ENCODE measurements at regions not wholly inside any gene's neighbourhood (a gene's known extent, or its start where the extent isn't known, plus 50 kb on each side); places are given as distances from the start of the nearest gene placed in this dataset.
"Not testable (repeated sequence)": the region's sequence is repeated elsewhere in the genome, so short reads cannot be mapped to it uniquely, and the experiment has no call there.

DNA sequence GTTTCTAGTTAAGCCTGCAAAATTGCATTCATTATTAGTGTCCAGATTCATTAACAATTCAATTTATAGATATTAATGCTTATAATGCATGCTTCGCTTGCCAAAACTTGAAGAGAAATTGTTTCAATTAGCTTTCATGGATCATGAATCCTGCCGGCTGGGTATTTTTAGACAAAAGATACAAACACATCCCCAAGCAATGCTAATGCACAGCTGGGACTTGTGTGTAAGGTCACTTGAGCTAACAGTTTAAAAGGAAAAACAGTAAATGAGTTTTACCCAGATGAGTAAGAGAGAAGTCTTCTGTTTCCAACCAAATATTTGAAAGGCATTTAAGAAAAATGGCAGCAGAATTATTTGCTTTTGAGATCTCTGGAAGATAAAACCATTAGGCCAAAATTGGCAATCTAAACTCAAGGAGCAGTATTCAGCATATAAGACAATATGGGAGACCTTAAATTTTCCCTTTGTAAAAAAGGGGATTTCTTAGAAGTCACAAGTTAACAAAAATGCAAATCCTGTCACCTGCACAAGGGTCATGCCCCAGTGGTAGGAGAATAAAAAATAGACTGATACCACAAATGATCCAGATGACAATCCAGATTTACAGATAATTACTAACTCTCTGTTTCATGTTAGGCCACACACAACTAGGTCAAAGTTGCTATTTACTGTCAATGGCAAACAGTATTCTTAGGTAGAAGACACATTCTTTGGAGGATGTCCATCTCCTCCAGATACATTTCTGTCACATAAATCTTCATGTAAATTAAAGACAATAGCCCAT, 418.4 kb upstream of the PMFBP1 start:
- no peak for DNase-seq

DNA sequence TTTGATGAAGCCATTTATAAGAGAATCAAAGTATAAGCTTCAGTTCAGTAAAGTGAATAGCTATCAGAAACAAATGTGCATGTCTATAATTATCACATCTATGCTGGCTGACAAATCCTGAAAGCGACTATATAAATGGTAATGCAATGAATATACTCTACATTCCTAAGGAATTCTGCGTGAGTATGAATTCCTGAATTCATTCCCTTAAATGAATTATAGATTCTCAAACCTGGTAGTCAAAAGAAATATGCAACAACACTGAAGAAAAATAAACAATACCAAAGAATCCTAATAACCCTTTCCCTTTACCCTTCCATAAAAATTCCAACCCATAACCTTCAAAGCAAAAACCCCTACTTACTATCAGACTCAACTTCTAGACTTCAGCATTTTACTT, 416.6 kb upstream of the PMFBP1 start:
- DNase-seq, result no peak

DNA sequence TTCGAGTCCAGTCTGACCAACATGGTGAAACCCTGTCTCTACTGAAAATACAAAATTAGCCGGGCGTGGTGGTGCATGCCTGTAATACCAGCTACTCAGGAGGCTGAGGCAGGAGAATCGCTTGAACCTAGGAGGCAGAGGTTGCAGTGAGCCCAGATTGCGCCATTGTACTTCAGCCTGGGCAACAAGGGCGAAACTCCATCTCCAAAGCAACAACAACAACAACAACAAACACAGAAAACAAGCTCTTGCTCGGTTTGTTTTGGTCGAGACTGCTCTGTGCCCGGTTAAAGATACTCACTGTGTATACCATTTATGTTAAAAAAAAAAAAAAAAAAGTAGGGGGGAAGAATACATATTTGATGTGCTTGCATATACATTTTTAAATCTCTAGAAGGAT, 406.1 kb upstream of the PMFBP1 start:
- not testable (repeated sequence) for DNase-seq

DNA sequence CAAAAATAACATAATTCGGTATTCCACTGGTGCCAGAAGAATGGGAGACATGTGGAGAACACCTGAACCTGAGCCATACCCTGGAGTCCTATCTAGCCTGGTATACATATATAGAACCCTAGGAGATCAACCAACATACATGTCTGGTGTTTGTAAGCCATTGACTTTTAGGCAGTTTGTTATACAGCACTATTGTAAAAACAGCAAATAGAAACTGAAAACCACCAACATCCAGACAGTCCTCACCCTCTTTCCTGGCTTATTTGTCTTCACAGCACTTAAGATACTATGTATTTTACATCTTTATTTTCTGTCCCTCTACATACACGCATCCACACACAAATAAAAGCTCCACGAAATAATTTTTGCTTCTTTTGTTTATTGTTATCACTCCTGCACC, 404.2 kb upstream of the PMFBP1 start:
- no peak for DNase-seq

DNA sequence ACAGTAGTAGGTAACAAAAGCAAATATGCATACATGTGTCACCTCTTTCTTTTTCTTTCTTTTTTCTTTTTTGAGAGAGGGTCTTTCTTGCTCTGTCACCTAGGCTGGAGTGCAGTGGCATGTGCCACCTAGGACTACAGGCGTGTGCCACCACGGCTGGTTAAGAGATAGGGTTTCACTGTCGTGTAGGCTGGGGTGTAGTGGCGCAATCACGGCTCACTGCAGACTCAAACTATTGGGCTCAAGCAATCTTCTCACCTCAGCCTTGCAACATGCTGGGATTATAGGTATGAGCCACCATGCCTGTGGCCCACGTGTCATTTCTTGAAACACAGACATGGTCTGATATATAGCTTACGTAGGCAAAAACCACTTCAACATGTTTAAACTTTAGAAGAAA, 397.7 kb upstream of the PMFBP1 start:
- no peak for DNase-seq

DNA sequence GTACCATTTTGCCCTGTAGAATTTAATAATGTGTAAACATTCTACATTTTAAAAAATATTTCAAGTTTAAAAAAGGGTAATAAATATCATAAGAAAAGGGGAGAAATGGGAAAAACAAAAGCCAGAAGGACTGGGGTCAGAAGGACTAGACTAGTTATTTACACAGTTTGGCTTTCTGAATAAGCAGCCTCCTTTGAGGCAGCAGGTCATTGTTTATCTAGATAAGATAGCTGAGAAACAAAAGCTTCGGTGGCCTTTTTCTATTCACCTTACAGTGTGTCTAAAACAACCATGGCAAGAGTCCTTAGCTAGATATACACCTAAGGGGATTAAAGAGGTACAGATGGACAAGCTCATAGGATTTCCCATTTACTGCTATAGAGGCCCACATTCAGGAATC, 396.5 kb upstream of the PMFBP1 start:
- DNase-seq, result no peak

DNA sequence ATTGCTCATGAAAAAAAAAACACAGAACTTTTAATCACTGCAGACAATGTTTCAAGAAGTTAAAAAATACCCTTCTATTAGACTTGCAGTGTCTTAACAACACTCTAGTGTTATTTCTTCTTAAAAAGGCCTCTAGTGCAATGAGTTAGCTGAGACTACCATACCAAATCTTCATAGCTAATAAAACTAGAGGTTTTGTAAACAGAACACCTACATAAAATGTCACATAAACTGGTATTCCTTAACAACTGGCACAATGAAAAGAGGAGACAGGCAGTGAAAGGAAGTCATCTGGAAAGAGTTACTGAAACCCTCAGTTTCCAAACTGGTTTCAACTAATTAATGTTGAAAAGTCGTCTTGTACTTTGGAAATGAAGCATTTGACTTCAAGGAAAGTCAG, 394.2 kb upstream of the PMFBP1 start:
- DNase-seq, result no peak

DNA sequence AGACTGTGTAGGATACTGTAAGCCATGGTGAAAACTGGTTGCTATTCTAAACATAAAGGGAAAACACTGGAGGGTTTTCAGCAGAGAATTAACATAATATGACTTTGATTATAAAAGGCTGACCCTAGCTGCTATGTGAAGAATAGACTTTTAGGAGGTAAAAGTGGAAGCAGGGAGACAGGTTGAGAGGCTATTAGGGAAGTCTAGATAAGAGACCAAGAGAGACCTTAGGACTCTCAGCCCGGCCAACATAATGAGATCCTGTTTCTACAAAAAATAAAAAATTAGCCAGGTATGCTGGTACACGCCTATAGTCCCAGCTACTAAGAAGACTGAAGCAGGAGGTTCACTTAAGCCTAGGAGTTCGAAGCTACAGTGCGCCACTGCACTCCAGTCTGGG, 393.2 kb upstream of the PMFBP1 start:
- no peak for DNase-seq

DNA sequence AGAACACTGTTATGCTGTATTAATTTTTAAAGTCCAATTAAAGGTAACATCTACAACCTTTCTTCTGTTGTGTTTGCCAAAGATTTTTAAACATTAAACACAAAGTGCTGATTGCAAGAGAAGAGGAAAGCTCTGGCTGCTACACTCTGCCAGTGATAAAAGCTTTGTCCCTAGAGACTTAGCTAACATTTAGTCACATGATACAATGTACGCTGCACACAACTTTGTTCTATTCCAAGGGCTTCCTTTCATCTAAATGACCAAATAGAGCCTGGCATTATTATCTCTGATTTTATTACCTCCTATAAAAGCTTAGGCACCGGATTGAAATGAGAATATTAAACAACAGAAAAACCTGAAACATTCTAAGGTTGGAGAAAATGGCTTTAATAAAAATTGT, 388.7 kb upstream of the PMFBP1 start:
- no peak for DNase-seq

DNA sequence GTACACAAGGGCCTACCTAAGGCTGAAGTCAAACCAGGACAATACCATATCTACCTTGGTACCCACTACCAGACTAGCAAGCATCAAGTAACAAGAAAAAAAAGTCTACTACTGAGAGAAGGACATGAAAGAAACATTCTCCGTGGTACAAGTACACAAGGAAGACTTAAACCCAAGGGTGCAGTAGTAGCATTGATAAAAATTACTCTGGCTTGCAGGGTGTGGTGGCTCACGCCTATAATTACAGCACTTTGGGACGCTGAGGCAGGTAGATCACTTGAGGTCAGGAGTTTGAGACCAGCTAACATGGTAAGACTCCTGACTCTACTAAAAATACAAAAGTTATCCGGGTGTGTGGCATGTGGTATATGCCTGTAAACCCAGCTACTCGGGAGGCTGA, 386.5 kb upstream of the PMFBP1 start:
- DNase-seq, result no peak

DNA sequence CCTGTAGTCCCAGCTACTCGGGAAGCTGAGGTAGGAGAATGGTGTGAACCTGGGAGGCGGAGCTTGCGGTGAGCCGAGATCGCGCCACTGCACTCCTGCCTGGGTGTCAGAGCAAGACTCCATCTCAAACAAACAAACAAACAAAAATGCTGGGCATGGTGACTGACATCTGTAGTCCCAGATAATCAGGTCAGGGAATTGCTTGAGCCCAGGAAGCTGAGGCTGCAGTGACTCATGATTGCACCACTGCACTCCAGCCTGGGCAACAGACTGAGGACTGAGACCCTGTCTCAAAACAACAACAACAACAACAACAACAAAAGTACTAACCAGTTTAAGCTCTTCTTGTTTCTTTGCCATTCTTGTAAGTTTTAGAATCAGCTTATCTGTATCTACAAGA, 383.0 kb upstream of the PMFBP1 start:
- DNase-seq, result peak in 1 of 2 experiments; percentile 56

DNA sequence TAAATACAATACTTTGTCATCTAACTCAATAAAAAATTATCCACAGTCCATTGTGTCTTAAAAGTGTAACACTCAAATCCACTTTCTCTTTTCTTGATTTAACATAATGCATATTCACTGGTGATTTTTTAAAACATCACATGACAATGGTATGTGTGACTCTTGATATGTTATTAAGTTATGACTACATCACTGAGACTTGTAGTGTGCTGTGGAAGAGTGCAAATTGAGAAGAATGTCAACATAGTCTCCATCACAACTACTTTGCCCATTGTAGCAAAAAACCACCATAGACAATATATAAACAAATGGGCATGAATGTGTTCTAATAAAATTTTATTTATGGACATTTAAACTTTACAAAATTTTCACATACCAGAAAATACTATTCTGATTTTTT, 380.7 kb upstream of the PMFBP1 start:
- DNase-seq, result no peak

DNA sequence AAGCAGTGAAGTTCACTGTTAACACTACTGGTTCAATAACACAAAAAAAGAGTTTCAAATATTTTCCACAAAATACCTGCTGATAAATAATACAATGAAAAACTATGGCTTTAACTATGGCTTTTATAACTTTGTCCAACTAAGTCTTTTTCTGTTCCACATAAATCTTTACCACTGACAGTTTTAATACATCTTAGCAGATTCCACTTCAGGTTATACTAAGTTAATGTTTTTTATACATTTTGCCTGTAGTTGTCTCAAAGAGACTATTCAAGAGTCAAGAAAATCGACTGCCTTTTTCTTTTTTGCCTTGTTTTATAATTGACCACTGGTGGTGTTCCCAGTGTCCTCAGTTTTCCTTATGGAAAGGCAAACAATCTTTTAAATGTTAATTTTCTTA, 379.7 kb upstream of the PMFBP1 start:
- no peak for DNase-seq

DNA sequence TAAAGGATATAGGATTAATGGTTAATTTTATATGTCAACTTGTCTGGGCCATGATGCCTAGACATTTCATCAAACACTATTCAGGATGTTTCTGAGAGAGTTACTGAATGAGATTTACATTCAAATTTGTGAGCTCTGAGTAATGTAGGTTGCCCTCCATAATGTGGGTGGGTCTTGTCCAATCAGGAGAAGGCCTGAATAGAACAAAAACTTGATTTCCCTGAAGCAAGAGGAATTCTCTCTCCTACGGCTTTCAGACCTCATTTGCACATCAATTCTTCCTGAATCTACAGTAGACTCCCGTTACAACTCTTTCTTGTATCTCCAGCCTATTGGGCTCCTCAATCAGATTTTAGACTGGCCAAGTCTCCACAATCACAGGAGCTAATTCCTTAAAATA, 377.9 kb upstream of the PMFBP1 start:
- DNase-seq, result no peak

DNA sequence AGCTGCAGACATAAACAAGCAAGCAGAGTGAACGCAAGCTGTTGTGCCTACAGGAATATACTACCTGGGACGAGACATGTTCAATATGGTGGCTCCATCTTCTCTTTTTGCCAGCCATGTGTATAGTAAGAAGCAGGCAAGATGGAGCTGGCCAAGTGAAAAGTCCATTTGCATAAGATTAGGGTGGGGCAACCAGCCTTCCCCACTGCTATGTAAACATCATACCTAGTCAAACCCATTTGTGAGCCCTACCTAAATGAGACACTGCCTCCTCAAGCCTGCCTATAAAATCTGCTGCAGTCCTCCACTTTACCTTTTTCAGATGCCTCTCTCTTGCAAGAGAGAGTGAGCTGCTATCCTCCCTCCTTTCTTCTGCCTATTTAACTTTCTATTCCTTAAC, 370.1 kb upstream of the PMFBP1 start:
- DNase-seq, result no peak

DNA sequence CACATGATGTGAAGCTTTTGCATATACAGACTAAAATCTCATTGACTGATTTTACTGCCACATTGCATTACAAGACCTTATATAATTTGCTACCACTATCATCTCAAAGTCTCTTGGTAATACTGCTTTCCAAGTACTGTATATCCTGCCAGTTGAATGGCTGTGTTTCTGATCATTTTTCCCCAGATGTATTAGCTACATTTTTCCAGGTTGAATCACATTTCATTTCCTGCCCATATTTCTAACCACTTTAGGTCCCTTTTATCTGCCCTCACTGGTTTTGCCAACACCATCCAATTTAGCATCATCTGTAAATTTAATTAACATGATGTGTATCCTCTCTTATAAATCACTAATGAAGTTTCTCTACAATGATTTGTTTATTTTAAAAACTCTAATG, 365.7 kb upstream of the PMFBP1 start:
- peak in 1 of 2 experiments; percentile 74 for DNase-seq

DNA sequence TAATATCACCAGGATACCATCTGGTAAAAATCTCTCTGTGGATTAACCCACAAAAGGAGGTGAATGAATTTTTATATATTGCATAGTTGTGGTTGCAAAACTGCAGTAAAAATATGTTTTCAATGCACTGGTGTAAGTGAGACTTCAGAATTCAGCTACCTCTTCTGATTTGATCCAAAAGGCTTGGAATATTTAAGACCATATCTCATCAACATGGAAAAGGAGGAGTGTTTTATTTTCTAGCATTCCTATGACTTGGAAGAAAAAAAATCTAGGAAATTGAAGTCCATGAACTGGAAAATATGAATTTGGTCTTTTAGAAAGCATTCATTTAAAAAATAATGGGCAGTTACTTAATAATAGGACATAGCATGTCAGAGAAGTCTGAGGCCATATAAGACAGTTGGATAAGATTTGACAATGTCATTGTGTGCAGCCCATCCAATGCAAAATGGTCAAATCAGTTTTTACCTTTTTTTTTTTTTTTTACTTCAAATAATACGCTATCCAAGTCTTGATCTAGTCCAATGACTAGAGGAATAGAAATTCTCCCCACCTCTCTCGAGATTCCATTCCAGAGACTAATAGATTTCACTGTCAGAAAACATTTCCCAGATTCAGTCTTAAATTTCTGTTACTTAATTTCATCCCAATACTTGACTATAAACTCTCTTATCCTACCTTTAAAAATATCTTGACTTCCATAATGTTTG, 364.9 kb upstream of the PMFBP1 start:
- DNase-seq, result no peak

DNA sequence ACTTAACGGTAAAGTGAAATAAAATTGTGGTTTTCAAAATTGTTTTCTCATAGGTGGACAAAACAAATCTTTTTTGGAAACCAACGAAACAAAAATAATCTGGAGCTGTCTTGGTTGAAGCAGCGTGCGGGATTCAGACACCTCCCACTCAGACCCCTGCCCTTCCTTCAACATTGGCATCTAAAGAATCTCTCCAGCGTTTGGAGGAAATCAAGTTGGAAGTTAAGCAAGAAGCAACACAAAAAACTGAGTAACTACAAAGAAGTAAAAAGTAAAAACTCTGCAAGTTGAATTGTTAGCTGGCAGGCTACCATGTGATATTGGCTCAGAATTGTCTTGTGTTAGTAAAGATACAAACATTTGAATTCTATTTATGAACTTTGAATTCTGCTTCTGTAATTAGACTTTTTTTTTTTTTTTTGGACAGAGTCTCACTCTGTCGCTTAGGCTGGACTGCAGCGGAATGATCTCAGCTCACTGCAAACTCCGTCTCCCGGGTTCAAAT, 361.0 kb upstream of the PMFBP1 start:
- DNase-seq, result no peak

DNA sequence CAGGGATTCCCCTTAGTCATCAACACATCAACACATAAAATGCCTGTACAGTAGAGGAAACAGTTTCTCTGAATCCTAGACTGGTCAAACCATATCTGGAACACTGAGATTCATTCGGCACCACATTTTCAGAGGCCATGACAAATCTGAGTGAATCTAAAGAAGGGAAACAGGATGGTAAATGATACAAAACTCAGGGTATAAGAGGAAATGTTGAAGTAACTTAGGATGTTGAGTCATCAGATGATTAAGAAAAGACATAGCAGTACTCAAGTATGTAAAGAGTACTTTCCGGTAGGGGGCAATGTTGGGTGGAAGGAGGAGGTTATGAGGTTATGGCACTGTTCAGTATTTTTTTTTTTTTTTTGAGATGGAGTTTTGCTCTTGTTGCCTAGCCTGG, 358.5 kb upstream of the PMFBP1 start:
- DNase-seq, result peak in 1 of 2 experiments; percentile 17

DNA sequence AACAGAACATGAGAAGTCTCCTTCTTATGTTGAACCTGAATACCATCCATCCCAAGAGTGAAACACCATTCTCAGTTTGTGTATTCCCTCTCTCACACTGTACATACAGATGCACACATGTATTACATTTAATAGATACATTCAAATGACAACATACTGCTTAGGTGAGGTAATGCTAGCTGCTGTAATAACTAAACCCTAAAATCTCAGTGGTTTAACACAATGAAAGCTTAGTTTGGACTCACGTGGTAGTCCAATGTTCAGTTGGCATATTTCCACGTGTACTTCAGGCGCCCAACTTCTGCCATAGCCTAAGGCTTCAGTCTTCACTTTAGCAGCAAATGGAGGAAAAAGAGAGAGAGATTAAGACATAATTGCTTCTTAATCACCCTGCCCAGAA, 351.1 kb upstream of the PMFBP1 start:
- no peak for DNase-seq

DNA sequence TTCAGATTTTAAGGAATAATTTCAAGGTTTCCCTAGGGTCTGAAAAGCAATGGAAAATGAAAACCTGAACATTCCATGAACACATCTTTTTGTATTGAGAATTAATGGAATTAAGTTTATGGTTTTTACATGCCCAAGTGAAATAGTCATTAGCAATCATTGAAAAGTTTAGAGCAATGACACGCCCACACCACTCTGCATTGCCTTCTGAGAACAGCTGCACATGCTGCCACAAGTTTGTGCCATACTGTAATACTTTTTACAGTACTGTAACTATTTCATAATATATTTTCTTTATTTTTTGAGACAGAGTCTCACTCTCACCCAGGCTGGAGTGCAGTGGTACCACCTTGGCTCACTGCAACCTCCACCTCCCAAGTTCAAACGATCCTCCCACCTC, 345.2 kb upstream of the PMFBP1 start:
- no peak for DNase-seq

DNA sequence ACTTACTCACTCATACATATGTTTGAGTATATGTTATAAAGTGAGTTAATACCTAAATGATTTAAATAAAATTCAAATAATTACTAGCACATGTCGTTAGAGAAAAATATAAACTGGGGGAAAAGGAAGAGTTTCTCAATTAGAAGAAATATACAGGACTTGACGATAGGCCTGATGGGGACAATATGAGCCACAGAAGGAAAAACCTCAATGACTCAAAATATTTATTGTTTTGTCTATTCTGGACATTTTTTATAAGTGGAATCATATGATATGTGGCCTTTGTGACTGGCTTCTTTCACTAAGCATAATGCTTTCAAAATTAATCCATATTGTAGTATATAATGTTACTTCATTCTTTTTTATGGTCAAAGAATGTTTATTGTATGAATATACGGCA, 339.2 kb upstream of the PMFBP1 start:
- DNase-seq, result no peak

DNA sequence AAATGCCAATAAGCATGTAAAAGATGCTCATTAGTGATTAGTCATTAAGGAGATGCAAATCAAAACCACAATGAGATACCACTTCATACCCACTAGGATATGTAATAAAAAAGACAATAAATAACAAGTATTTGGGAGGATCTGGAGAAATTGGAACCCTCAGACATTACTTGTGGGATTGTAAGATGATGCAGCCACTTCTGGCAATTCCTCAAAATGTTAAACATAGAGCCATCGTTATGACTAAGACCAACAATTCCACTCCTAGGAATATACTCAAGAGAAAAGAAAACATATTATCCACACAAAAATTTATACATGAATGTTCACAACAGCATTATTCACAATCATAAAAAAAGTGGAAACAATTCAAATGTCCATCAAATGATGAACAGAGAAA, 336.2 kb upstream of the PMFBP1 start:
- DNase-seq, result no peak

DNA sequence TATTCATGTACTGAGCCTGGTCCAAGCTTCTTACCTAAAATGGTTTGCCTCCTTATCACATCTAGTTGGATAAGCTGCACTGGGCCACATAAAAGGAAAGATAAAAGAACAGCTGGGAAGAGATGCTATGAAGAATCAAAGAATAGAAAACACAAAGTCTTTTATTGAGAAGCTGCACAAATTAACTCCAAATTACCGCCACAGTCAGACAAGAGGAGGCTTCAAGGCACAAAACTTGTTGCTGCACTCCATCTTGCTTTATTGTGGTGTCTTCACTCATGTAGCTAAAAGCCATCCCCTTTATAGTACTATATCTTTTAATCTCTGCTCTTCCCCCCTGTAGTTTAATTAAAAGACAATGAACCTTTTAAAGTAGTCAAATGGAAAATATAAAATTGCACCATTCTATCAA, 330.6 kb upstream of the PMFBP1 start:
- DNase-seq, result no peak

All from SW 1271 (cell line).